K562 (cell line): ENCODE measurements at regions not wholly inside any gene's neighbourhood (a gene's known extent, or its start where the extent isn't known, plus 50 kb on each side); places are given as distances from the start of the nearest gene placed in this dataset.

Experiments
- ATAC-seq: fragments of 200-7000 bp; cut with Tn5 transposase; 3 replicates; pipeline ENCODE4 v1.9.1; 2020; ENCODE audit warnings: moderate library complexity
- BruUV-seq: library from RNA; stranded (reverse); fragments of 400-500 nt; replicated peaks from 2 replicates; lab custom pipeline; 2021; lab: Mats Ljungman, UMichigan
- CTCF ChIA-PET: fragments of 300-600 bp; formaldehyde crosslinking; extraction: SDS; loops from one replicate; lab custom pipeline; 2021; ENCODE audit warnings: low intra/inter-chr PET ratio; lab: Yijun Ruan, JAX
- POLR2A ChIA-PET: fragments of 300-600, 350-650 bp; sonication (Branson Sonifier 250); formaldehyde crosslinking; extraction: SDS; loops from one replicate; lab custom pipeline; 2021; ENCODE audit warnings: antibody characterized with exemption, inconsistent platforms; lab: Yijun Ruan, JAX
- DNase-seq, 4 experiments: peaks; one replicate each; pipeline versions ENCODE4 v3.0.0 to v3.0.0-alpha.2; 2011 to 2018; ENCODE audit warnings: low spot score in 3 of 4, mixed read lengths in 3 of 4; ENCODE audit errors: extremely low read depth in 1 of 4
- FAIRE-seq: peaks from 2 replicates; lab custom pipeline; 2011; peaks lifted over from hg19 to GRCh38; lab: Jason Lieb, UNC
- H2AFZ ChIP-seq: 2 replicates; pipeline ENCODE4 v1.6.0; 2011; ENCODE audit warnings: low read depth, low read length, control low read depth, inconsistent platforms
- H3K27ac ChIP-seq: fragments of 200-600 bp; 3 replicates; pipeline ENCODE4 v1.8.0; 2011; ENCODE audit warnings: low read depth, mild to moderate bottlenecking, control low read depth, inconsistent platforms, low read length, moderate library complexity, mixed read lengths; ENCODE audit errors: extremely low read depth
- H3K27me3 ChIP-seq, 2 experiments: fragments of 300-600 bp in 1 of 2; 2 replicates in 1 of 2; 3 replicates in 1 of 2; pipeline versions ENCODE4 v1.6.0 to v1.8.0; 2011; ENCODE audit warnings: inconsistent platforms in 2 of 2, low read length in 2 of 2, mild to moderate bottlenecking in 1 of 2, mixed read lengths in 1 of 2, moderate library complexity in 1 of 2; ENCODE audit not compliant: control insufficient read depth in 2 of 2, insufficient read depth in 2 of 2
- H3K36me3 ChIP-seq: fragments of 300-600 bp; 3 replicates; pipeline ENCODE4 v1.8.0; 2011; ENCODE audit warnings: mild to moderate bottlenecking, low read length, inconsistent platforms; ENCODE audit not compliant: control insufficient read depth, insufficient read depth
- H3K4me1 ChIP-seq, 2 experiments: fragments of 200-600 bp in 1 of 2; replicated peaks in 1 of 2; 2 replicates in 1 of 2; 3 replicates in 1 of 2; pipeline versions ENCODE4 v1.5.1 to v1.8.0; 2011; ENCODE audit warnings: inconsistent platforms in 2 of 2, low read length in 2 of 2, mild to moderate bottlenecking in 1 of 2, mixed read lengths in 1 of 2, moderate library complexity in 1 of 2; ENCODE audit not compliant: control insufficient read depth in 2 of 2, insufficient read depth in 2 of 2
- H3K4me2 ChIP-seq: 2 replicates; pipeline ENCODE4 v1.6.1; 2011; ENCODE audit warnings: low read length, control low read depth, inconsistent platforms, mixed read lengths; ENCODE audit not compliant: insufficient read depth
- H3K4me3 ChIP-seq: fragments of 200-600 bp; sonication (generic), shearing (Covaris generic); 2 replicates; pipeline ENCODE4 v1.5.1; 2016; ENCODE audit warnings: control low read depth, inconsistent platforms
- H3K79me2 ChIP-seq: fragments of 200-600 bp; 3 replicates; pipeline ENCODE4 v1.8.0; 2011; ENCODE audit warnings: low read length, inconsistent platforms; ENCODE audit not compliant: control insufficient read depth, insufficient read depth
- H3K9ac ChIP-seq, 2 experiments: 2 replicates each; pipeline versions ENCODE4 v1.6.0 to v1.6.1; 2011; ENCODE audit warnings: low read depth in 2 of 2, low read length in 2 of 2, control low read depth in 1 of 2, inconsistent platforms in 1 of 2, mild to moderate bottlenecking in 1 of 2, mixed read lengths in 1 of 2; ENCODE audit not compliant: insufficient read depth in 1 of 2
- H3K9me1 ChIP-seq: one replicate; pipeline ENCODE4 v1.6.0; 2011; ENCODE audit warnings: inconsistent platforms, mild to moderate bottlenecking, low read length, moderate library complexity; ENCODE audit not compliant: control insufficient read depth, insufficient read depth
- H3K9me3 ChIP-seq: replicated peaks from 2 replicates; pipeline ENCODE4 v1.5.1; 2011; ENCODE audit warnings: low read depth, low read length, inconsistent platforms; ENCODE audit not compliant: control insufficient read depth, insufficient read depth
- H4K20me1 ChIP-seq: replicated peaks from 2 replicates; pipeline ENCODE4 v1.6.1; 2011; ENCODE audit warnings: low read length, inconsistent platforms, mixed read lengths; ENCODE audit not compliant: control insufficient read depth, insufficient read depth
- FOXA1 ChIP-seq: fragments of 450-650 bp; IDR thresholded peaks from 2 replicates; pipeline ENCODE4 v1.6.1; 2016; ENCODE audit warnings: mild to moderate bottlenecking, borderline replicate concordance
- MTA2 ChIP-seq: fragments of 450-650 bp; IDR thresholded peaks from 2 replicates; pipeline ENCODE4 v1.6.1; 2016; ENCODE audit warnings: low read depth
- NR2C2 ChIP-seq, 2 experiments: fragments of 200-800 bp in 1 of 2; sonication (Bioruptor generic) in 1 of 2; sonication (generic) in 1 of 2; formaldehyde crosslinking in 1 of 2; IDR thresholded peaks; 2 replicates each; pipeline versions ENCODE4 v1.6.1 to v1.8.0; 2016 to 2022; ENCODE audit warnings: mild to moderate bottlenecking in 1 of 2, missing compliant biosample characterization in 1 of 2, missing genetic modification characterization in 1 of 2, missing genetic modification reagents in 1 of 2
- WGBS: fragments of 100-300 bp; shearing (Covaris generic); methylation state at CpG from one replicate; pipeline ENCODE4 v1.1.6; 2016; ENCODE audit warnings: low coverage, mixed read lengths; ENCODE audit not compliant: insufficient coverage; ENCODE audit errors: missing lambda C conversion rate; 5-methylcytosine and 5-hydroxymethylcytosine counted together
- in situ Hi-C: fragments of 300-500 bp; cut with MboI; formaldehyde crosslinking; loops from 4 replicates; pipeline ENCODE4 v1.15.0; 2018; ENCODE audit warnings: inconsistent platforms, mixed read lengths
- intact Hi-C: fragments of 100-400 bp; cut with micrococcal nuclease; formaldehyde crosslinking; loops from 2 replicates; pipeline ENCODE4 v1.14.2; 2022
- TF ChIP-seq, protein P1 (sequence below): fragments of 250-450 bp; sonication (Bioruptor Pico); IDR thresholded peaks from 2 replicates; pipeline ENCODE4 v1.6.1; 2021; ENCODE audit warnings: mild to moderate bottlenecking
- TF ChIP-seq, protein P2 (sequence below): fragments of 250-450 bp; sonication (Bioruptor Pico); IDR thresholded peaks from 2 replicates; pipeline ENCODE4 v1.8.0; 2021; ENCODE audit warnings: mild to moderate bottlenecking, moderate library complexity

DNA sequence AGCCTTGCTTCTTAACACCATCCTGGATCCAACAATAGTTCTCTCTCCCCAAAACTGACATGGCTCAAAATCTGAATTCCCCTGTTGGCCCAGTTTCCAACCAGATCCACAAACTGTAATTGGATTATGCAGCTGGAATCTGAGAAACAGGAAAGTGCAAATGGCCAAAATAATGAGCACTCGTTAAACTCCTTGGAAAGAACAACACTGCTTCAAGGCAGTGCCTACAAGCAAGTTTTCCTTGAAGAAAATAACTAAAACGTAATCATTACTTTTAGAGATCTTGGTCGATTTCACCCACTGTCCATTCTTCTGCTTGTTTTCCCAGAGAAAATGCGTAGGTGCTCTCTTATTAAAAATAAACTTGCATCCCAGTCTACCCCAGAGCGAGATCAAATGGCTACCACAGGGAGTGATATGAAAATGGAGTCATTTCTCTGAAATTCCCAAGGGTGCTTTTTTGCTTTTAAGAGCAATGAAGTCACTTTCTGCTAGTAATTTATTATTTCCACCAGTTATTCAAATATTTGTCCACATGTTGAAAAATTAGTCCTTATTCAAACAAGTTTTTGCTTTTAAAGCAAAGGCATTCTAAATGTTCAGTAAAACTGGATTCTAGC lies 264.2 kb downstream of the C1D start:
- Histone ChIP-seq H3K79me2 (no peaks in the 10 kb centered on the region), H3K36me3 (no peaks in the 10 kb centered on the region), H2AFZ (no peak overlapping the region), H4K20me1 (no peaks in the 10 kb centered on the region), H3K9ac (no peak overlapping the region), H3K27me3 (no peaks in the 10 kb centered on the region), H3K4me1 (no peaks in the 10 kb centered on the region), H3K27ac (no peak overlapping the region)
- in situ Hi-C loops: no loop called here
- ChIA-PET CTCF (no interaction called here), POLR2A (no interaction called here)
- no TSS peak for BruUV-seq
- DNase-seq: no peak
- intact Hi-C loops: no loop called here
- WGBS: 0% methylated on average over 5 of the region's 5 CpGs
- TF ChIP-seq FOXA1 (no peak), MTA2 (no peak), NR2C2 (CRISPR knock-in tag; IDR thresholded peaks at IDR 0.05) (no peak), NR2C2 (tag; IDR thresholded peaks at IDR 0.05) (no peak)
- TF ChIP-seq, protein P1, sequence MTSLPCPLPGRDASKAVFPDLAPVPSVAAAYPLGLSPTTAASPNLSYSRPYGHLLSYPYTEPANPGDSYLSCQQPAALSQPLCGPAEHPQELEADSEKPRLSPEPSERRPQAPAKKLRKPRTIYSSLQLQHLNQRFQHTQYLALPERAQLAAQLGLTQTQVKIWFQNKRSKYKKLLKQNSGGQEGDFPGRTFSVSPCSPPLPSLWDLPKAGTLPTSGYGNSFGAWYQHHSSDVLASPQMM (CRISPR knock-in tag): no peak
- TF ChIP-seq, protein P2, sequence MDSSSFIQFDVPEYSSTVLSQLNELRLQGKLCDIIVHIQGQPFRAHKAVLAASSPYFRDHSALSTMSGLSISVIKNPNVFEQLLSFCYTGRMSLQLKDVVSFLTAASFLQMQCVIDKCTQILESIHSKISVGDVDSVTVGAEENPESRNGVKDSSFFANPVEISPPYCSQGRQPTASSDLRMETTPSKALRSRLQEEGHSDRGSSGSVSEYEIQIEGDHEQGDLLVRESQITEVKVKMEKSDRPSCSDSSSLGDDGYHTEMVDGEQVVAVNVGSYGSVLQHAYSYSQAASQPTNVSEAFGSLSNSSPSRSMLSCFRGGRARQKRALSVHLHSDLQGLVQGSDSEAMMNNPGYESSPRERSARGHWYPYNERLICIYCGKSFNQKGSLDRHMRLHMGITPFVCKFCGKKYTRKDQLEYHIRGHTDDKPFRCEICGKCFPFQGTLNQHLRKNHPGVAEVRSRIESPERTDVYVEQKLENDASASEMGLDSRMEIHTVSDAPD (CRISPR knock-in tag): no peak
- TF ChIP-seq, all 486 proteins: peak for 0
- no peak overlapping the region for H3K4me3 ChIP-seq
- no peaks in the 10 kb centered on the region for H3K9me1 ChIP-seq
- no peak overlapping the region for H3K4me2 ChIP-seq
- FAIRE-seq: no peak
- no peaks in the 10 kb centered on the region for H3K9me3 ChIP-seq
- no peak for ATAC-seq
